Activated CD4-positive, alpha-beta T cell treated with anti-CD3 and anti-CD28 coated beads, Interleukin-10, Interleukin-2, amounts not matched to agents 100 ng/mL and 50 ng/mL, durations not matched to agents 16 hours and 8 hours (primary cell): ENCODE measurements at regions not wholly inside any gene's neighbourhood (a gene's known extent, or its start where the extent isn't known, plus 50 kb on each side); places are given as distances from the start of the nearest gene placed in this dataset.
"Not testable (repeated sequence)": the region's sequence is repeated elsewhere in the genome, so short reads cannot be mapped to it uniquely, and the experiment has no call there.

Source experiments
- DNase-seq: peaks from one replicate; pipeline ENCODE4 v3.0.0-alpha.2; 2020

DNA sequence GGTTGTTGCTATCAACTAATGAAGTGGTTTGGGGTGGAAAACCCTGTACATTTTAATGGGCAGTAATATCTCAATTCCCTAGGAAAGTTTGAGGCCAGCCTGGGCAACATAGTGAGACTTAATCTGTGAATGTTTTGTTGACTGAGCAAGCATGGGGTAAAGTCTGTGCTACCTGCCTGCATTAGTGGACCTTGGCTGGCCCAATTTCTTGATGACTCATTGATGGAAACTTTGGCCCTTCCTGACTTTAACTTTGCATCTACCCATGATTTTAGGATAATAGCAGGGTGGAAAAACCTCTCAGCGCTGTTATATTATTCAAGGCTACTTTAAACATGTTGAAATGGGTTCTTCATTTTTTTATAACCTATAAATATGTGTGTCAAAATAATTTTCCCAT lies 389.4 kb upstream of the RORB start:
- no peak for DNase-seq

DNA sequence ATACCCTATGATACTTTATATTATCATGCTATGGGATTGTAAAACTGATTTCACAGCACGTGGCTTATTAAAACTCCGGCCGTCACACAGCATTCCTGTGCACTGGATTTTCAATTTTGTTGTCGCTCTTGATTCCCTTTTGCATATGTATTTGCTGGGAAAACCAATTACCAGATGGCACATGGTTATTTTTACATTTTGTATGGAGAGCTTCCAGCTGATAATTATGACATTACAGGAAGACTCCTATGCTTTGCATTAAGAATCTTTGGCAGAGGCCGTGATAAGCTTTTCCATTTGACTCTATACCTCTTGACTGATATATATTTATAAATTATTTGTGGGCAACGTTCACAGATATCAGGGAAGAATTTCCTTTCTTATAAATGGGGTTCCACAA lies 381.2 kb upstream of the RORB start:
- no peak for DNase-seq

DNA sequence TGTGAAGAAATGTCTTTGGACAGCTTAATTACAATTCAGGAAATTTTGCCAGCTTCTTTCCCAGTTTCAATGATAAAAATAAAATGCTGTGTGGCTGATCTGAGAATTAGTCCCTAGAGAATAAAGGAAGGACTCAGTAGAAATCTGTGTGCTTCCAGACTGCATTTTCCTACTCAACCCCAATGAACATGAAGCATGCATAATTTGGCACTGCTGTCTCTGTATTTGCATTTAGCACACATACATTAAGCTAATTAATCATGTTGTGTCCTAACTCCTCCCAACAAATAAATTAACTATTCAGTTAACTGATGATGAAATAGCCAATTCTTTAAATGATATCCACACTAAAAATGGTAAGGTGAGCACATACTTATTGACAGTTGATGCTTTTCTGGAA lies 380.0 kb upstream of the RORB start:
- DNase-seq = no peak

DNA sequence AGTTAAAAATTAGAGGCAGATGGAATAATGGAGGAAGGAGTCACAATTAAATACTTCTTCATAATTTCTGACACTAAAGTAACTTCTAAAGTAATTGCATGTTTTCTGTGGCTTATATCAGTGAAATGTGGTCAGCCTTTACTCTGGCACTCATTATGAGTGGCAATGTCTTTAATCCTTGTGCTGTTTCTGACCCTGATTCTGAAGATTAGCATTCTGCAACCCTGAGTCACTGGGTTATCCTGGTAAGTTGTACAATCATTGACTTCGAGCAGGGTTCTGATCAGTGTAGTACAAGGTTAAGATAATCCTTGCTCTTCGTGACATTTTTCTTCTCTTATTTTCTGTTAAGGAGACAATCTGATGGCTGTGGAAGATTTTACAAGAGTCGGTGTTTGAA lies 379.4 kb upstream of the RORB start:
- DNase-seq = no peak

DNA sequence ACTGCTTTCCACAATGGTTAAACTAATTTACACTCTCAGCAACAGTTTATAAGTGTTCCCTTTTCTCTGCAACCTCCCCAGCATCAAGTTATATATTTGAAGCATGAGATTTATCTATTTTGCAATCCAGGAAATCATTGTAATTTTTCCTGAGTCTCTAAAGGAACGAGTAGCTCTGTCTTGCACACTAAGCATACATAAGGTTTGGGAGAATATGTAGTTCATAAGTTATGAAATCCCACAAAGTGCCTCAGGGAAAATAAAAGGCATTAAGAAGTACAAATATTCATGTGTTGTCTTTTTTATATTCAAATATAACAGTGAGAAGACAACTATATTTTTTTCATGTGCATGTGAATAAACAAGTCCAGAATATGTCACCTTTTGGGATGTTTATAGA lies 377.1 kb upstream of the RORB start:
- DNase-seq = no peak

DNA sequence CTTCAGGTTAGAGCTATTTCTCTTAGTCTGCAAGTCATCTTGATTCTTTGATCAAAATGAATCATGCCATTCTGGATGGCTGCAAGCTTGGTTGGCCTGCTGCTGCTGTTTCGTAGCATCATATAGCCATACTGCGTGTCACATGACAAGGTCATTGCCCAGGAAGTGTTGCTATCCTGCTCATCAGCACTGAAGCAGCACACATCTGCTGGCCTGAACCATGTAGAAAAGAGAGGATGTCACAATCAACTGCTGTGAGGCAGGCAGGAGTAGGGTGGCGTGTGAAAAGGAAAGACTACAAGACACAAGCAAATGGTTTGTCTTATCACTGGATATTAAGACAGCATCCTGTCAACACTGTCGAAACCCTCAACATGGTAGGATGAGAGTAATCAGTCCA lies 376.7 kb upstream of the RORB start:
- DNase-seq = no peak

DNA sequence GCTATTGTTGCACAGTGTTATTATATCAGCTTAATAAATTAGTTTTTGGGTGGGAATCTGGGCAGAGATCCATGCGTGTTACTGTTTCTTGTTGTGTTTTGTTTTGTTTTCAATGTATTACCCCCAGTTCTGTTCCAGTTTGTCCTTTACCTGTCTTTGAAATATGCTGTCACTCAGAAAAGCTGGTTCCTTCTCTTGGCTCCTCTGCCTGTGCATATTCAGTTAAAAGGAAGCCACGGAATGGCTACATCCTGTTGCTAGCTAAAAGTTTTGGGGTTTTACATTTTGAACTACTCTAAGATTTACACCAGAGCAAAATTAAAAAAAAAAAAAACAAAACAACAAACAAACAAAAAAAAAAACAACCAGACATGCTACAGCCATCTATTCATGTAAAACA lies 374.9 kb upstream of the RORB start:
- no peak for DNase-seq

DNA sequence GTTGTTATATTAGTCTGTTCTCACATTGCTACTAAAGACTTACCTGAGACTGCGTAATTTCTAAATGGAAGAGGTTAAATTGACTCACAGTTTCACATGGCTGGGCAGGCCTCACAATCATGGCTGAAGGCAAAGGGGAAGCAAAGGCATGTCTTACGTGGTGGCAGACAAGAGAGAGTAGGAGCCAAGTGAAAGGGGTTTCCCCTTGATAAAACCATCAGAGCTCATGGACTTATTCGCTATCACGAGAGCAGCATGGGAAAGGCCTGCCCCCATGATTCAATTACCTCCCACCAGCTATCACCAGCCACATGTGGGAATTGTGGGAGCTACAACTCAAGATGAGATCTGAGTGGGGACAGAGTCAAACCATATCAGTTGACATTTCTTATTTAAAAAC lies 374.5 kb upstream of the RORB start:
- DNase-seq = no peak

DNA sequence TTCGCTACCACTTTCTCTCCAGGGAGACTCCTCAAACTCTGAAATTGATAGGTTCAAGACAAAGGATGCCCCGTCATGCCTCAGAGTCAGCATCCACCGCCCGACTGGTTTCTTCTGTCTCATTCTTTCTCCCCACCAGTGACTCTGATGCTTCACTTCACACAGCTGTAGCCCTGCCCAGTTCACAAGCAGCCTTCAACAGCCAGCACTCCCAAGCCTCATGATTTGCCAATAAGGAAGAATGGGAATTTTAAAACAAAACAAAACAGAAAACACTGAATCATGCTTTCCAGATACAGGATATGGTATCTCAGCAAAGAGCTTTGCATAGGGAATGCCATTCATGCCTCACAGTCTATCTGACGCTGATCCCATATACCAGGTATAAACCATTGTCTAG lies 371.2 kb upstream of the RORB start:
- no peak for DNase-seq

DNA sequence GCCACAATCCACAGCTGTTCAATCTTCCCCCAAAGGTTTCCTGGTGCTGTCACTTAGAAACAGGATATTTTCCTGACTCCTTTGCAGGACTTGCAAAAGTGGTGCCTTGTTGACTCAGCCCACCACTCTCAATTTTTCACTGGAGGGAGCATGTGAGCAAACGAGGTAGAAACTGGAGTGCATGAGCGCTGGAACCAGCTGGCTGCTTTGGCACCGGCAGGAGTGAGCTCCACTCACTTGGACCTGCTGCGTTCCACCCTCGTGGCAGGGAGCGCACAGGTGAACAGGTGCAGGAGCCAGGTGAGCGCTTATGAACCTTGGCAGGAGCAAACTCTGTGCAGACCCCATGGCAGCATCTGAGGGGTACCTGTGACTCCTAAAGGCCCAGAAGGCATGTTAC lies 364.1 kb upstream of the RORB start:
- no peak for DNase-seq

DNA sequence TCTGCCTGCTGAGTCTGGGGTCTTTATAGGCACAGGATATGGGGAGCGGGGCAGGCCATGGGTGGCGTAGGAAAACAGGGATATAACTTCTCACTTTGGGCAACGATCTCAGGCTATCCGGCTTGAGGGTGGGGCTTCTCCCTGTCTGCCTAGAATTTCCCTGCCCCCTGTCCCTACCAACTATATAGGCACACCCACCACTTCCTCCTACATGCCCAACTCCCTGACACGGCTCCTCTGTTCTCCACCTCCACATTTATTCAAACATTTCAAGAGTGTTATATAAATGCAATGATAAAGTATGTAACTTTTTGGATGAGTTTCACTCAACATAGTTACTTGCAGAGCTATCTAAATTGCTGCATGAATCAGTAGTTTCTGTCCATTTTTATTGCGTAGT lies 363.2 kb upstream of the RORB start:
- no peak for DNase-seq

DNA sequence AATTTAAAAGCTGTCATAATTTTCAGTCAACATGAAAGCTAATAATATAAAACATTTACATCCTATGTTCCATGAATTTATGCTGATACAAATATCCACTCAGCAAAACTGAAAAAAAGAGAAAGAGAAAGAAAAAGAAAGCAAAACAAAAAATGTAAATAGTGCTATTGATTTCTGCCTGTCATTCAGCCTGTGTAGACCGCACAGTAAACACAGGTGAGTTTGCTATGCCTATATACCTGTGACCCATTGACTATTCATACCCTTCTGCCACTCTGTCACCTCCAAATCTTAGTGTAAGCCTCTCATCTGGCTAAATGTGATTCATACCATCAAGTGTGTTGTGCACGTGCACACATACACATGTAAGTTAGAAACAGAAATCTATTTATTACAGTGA lies 359.0 kb upstream of the RORB start:
- no peak for DNase-seq

DNA sequence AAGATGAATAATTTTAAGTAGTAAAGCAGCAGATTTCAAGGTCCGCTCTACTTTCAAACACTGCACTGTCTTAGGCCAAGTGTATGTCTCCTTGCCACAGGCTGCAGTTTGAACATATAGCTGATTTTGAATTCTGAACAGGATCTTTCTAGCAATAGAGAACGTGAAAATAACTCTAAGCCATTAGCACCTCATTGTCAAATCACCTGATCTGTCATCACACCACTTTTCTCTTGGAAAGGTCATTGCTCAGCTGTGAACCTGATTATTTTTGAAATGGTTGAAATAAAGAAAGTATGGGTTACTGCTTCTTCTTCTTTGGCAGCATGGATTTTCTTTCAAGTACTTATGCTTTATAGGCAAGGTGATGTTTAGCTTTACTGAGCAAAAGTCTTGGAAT lies 357.0 kb upstream of the RORB start:
- no peak for DNase-seq

DNA sequence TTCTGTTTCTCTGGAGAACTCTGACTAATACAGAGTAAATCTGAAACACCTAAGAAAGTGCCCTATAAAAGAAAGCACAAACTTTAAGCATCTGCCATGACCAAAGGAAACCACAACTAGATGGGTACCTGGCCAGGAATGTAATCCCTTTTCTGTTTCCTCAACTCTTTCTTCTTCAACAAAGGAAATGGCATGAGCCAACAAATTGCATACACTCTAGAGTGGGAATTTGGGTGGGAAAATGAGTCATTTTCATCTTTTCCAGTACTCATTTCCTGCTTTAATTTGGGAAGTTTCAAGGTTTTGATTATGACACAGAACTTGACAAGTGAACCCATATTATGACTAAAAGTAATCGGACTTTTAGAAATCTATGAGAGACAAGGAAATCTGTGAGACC lies 349.2 kb upstream of the RORB start:
- DNase-seq = no peak

DNA sequence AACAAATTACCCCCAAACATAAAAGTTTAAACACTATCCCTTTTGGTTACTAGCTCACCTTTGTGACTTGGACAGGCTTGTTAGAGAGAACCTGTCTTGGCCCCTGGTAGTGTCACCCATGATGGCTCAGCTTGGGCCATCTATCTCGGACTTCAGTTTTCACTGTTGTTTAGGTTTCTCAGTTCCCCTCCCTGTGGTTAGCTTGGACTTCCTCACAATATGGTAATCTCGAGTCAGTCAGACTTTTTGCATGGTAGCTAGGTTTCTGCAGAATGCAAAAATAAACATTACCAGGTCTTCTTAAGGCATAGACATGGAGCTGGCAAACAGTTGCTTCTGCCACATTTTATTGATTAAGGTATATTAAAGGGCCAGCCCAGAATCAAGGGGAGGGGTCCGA lies 324.3 kb upstream of the RORB start:
- no peak for DNase-seq

DNA sequence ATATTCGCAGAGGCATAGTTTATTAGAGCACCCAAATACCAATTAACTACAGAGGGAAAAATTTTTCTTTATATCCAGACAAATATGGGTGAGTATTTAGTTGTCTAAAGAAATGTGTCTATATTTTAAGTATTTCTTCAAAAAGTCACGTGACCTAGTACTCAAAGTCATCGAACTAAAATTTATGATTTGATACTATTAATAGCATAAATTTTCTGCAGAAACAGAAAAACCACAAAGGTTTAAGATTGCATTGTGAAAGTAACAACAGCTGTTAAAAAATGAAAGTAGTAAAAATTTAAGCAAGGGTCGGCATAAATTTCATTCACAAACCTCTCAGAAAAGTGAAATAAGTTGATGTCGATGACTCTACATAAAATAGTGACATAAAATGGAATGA lies 323.9 kb upstream of the RORB start:
- DNase-seq = no peak

DNA sequence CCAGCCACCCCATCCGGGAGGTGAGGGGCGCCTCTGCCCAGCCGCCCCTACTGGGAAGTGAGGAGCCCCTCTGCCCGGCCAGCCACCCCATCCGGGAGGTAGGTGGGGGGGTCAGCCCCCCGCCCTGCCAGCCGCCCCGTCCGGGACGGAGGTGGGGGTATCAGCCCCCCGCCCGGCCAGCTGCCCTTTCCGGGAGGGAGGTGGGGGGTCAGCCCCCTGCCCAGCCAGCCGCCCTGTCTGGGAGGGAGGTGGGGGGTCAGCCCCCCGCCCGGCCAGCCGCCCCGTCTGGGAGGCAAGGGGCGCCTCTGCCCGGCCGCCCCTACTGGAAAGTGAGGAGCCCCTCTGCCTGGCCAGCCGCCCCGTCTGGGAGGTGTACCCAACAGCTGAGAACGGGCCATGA lies 299.4 kb upstream of the RORB start:
- not testable (repeated sequence) for DNase-seq

DNA sequence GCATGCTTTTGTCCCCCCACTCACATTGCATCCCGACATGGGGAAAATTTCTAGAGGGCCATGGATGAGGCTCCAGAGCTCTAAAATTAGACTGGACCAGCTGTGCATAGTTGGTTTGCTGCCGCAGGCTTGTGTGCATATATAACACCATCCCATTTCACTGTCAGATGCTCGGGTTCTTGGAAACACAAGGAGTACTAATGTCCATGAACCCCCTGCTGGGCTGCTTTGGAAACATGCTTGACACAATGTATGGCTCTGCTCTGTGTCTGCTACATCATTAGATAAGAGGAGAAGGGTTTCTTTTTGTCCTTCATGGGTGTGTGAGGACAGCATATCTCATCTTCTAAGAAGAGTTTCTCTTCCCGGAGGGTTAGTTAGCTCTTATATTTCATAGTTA lies 292.1 kb upstream of the RORB start:
- DNase-seq = no peak

DNA sequence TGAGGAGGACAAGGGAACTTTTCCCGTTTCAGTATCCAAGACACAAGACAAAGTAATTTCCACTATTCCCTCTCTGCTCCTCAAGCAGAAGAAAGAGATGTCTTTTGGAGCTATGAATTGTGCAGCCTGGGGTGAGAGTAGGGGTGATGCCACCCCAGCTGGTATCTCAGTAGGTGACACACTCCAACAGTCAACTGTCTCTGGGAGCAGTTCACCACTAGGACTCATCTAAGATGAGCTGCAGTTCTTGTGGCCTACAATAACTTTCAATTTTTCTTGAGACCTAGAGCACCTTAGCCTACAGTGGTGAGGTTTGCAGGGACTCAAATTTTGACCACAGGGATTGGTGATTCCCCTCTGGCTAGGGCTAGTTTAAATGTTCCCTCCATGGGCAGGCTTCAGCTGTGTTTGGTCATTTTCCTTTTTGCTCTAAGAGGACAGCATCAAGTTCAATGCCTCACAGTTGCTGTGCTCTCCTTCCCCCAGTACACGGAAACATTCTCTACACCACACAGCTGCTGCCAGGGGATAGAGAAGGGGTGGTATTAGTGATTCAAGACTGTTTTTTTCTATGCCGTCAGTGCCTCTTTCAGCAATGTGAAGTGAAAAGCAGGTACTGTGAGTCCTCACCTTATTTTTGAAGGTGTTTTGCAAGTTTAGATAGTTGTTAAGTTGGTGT lies 278.6 kb upstream of the RORB start:
- DNase-seq = no peak

DNA sequence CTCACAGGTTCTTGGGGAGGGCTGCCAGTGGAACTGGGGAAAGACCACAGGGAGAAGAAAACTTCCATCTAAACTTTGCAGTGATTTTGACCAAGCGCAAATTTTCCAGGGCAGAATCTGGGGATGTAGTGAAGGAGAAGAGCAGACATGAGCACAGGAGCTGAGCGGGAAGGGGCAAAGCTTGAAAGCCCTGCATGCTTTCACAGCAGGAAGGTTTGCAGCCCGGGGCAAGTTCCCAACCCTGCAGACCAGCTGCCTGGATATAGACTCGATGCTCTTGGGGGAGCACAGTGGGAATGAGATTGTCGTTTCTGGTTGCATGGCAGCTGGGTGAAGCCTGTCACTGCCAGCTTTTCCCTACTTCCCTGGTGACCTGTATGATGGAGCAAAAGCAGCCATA lies 276.8 kb upstream of the RORB start:
- no peak for DNase-seq

DNA sequence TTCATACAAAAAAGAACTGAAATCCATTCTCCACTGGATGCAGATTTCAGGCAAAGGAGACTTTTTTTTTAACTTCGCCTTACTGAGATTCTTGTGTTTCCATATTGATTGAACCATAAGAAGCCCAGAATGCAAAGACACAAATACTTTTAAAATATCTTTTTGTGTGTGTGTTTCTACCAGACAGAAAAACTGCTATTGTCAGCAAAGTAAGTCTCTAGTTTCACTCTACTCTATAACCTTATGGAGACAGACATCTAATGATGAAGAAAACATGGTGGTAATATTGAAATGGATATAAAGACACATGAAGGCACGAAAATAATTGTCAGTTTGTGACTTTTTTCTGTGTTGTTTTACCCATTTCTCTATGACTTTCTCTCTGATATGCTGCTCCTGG lies 260.3 kb upstream of the RORB start:
- DNase-seq = no peak

DNA sequence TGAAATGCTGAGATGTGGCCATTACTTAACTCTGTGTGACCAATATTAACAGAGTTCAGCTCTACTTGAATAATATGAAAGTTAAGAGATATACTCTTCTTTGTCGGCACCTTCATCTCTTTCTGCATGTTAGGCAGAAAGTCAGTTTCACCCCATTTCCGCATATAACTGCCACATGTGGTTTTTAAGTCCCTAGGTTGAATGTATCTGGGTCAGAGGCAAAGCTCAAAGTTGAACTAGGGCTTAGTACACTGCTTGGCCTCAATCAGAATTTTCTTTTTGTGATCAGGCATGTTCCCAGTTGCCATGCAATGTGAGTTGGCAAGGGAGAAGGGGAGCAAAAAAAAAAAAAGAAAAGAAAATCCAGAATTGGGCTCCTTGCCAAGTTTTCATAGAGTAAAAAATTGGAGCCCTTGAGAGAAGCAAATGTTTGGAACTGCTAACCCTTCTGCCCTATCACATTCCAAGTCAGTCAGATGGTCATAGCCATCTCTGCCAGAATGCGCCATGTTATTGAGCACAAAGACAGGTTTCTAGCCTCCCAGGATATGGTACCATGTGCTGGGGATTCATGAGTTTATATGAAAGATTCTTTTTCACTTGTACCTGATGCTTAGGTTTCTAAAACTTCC lies 251.2 kb upstream of the RORB start:
- no peak for DNase-seq

DNA sequence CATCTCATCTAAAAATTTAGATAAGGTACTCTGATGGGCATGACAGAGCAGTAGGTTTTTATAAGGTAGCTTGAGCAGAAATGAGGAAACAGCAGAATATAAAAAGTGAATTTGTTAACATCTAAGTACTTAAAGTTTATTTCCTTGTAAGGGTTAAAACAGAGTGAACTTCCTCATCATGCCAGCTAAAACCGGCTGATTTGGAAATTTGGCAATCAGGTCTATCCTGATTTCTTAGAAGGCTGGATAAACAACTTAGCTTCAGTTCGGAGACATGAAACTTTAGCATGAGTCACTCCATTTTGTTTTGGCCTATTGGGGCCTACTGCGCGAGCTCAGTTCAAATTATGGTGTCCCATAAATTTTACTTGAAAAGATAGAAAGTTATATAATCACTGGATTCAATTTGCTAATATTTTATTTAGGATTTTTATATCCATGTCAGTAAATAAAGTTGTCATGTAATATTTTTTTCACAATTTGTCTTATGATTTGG lies 241.6 kb upstream of the RORB start:
- no peak for DNase-seq

DNA sequence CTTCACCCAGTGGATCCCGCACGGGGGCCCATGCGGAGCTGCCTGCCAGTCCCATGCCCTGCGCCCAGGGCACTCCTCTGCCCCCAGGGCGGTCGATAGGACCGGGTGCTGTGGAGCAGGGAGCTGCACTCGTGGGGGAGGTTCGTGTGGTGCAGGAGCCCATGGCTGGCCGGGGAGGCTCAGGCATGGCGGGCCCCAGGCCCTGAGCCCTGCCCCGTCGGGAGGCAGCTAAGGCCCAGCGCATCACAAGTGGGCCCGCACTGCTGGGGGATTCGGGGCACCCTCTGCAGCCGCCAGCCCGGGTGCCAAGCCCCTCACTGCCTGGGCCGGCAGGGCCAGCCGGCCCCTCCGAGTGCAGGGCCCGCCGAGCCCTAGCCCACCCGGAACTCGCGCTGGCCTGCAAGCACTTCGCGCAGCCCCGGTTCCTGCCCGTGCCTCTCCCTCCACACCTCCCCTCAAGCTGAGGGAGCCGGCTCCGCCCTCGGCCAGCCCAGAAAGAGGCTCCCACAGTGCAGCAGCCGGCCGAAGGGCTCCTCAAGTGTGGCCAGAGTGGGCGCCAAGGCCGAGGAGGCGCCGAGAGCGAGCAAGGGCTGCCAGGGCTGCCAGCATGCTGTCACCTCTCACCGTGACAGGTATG lies 221.1 kb upstream of the RORB start:
- no peak for DNase-seq

DNA sequence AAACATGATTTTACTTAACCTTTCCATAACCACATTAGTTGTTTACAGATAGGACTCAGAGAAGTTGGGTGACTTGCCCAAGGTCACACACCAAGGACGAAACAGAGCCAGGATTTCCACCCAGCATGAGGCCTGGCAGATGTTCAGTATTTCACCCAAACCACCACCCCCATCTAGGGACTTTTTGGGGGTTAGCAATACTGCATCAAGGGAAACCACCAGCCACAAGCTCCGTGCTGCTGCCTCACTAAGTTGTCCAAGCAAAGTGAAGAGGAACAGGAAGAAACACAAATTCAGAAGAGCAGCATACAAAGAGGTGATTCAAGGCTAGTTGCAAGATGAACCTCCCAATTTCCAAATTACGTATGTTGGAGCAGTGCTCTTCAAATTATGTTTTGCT lies 219.6 kb upstream of the RORB start:
- peak; percentile 5 for DNase-seq
